Esophagus squamous epithelium (tissue), 5 donors: ENCODE measurements at regions not wholly inside any gene's neighbourhood (a gene's known extent, or its start where the extent isn't known, plus 50 kb on each side); places are given as distances from the start of the nearest gene placed in this dataset.
"Not testable (repeated sequence)": the region's sequence is repeated elsewhere in the genome, so short reads cannot be mapped to it uniquely, and the experiment has no call there.

ENCODE experiments used
- DNase-seq: peaks from one replicate; lab custom pipeline; 2025; lab: John Stamatoyannopoulos, UW
- H3K27ac ChIP-seq, 4 donors: fragments of 200-600 bp; sonication (generic); one replicate each; pipeline ENCODE4 v1.5.1; 2016 to 2019; ENCODE audit warnings: mild to moderate bottlenecking in 1 of 4
- H3K27me3 ChIP-seq, 4 donors: fragments of 200-600 bp; sonication (generic); 1 replicate in 3 of 4; 2 replicates in 1 of 4; pipeline versions ENCODE4 v1.5.1 to v1.6.0; 2017 to 2021; ENCODE audit warnings: antibody characterized with exemption in 1 of 4
- H3K36me3 ChIP-seq, 3 donors: fragments of 200-600 bp; sonication (generic); one replicate each; pipeline ENCODE4 v1.5.1; 2016 to 2019
- H3K4me1 ChIP-seq, 3 donors: fragments of 200-600 bp; sonication (generic); one replicate each; pipeline ENCODE4 v1.5.1; 2017 to 2019
- H3K4me3 ChIP-seq, 4 donors: fragments of 200-600 bp; sonication (generic); 1 replicate in 3 of 4; 2 replicates in 1 of 4; pipeline ENCODE4 v1.5.1; 2016 to 2019; ENCODE audit warnings: mild to moderate bottlenecking in 2 of 4, moderate library complexity in 1 of 4
- H3K9me3 ChIP-seq, 3 donors: fragments of 200-600 bp; sonication (generic); one replicate each; pipeline ENCODE4 v1.5.1; 2016 to 2019
- POLR2A ChIP-seq, 4 donors: fragments of 450-650 bp; IDR thresholded peaks; one replicate each; pipeline ENCODE4 v1.6.1; 2017; ENCODE audit warnings: antibody characterized with exemption in 4 of 4, mild to moderate bottlenecking in 4 of 4, moderate library complexity in 3 of 4
- WGBS, 2 donors: methylation state at CpG; one replicate each; pipeline ENCODE4 v1.1.5; 2018; 5-methylcytosine and 5-hydroxymethylcytosine counted together
- intact Hi-C: fragments of 100-400 bp; cut with DNase I; formaldehyde crosslinking; loops from one replicate; pipeline ENCODE4 v1.15.0; 2022
- TF ChIP-seq, protein P1 (sequence below), 6 experiments: fragments of 450-650 bp in 4 of 6; fragments of 200-600 bp in 2 of 6; sonication (generic) in 2 of 6; IDR thresholded peaks; one replicate each; pipeline ENCODE4 v1.5.1; 2016 to 2019; ENCODE audit warnings: antibody characterized with exemption in 6 of 6, mild to moderate bottlenecking in 4 of 6, moderate library complexity in 4 of 6
- donor health status: DM: yes; HTN: yes; CAD: no.

DNA sequence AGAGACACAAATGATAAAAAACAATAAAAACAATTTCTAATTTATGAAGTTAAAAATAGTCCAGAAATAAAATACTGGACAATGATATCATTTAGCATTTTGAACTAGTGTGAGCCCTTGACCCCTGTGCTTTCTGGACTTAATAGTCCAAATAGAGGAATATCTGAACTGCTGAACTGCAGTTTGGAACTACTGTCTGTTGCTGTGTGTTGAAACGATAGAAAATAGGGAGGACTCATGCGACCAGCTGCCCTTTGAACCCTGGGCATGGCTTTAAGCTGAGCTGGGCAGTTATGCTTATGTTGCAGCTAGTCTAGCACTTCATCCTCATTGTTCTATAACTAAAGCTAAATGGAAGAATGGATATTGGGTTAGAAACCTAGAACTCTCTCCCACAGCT lies 99.5 kb downstream of the FMR1NB start:
- H3K27me3 ChIP-seq = no peaks in the 10 kb centered on the region
- no peak overlapping the region for H3K4me3 ChIP-seq
- no peak for DNase-seq
- no peaks in the 10 kb centered on the region for H3K4me1 ChIP-seq
- no peaks in the 10 kb centered on the region for H3K9me3 ChIP-seq
- no peak overlapping the region for H3K27ac ChIP-seq
- TF ChIP-seq, protein P1, sequence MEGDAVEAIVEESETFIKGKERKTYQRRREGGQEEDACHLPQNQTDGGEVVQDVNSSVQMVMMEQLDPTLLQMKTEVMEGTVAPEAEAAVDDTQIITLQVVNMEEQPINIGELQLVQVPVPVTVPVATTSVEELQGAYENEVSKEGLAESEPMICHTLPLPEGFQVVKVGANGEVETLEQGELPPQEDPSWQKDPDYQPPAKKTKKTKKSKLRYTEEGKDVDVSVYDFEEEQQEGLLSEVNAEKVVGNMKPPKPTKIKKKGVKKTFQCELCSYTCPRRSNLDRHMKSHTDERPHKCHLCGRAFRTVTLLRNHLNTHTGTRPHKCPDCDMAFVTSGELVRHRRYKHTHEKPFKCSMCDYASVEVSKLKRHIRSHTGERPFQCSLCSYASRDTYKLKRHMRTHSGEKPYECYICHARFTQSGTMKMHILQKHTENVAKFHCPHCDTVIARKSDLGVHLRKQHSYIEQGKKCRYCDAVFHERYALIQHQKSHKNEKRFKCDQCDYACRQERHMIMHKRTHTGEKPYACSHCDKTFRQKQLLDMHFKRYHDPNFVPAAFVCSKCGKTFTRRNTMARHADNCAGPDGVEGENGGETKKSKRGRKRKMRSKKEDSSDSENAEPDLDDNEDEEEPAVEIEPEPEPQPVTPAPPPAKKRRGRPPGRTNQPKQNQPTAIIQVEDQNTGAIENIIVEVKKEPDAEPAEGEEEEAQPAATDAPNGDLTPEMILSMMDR (IDR thresholded peaks at IDR 0.05) = no peak
- no peak for TF ChIP-seq POLR2A (IDR thresholded peaks at IDR 0.05)
- H3K36me3 ChIP-seq = no peaks in the 10 kb centered on the region
- intact Hi-C loops = no loop called here
- 72 to 80% methylated on average over 2 of the region's 2 CpGs for WGBS, 2 donors

DNA sequence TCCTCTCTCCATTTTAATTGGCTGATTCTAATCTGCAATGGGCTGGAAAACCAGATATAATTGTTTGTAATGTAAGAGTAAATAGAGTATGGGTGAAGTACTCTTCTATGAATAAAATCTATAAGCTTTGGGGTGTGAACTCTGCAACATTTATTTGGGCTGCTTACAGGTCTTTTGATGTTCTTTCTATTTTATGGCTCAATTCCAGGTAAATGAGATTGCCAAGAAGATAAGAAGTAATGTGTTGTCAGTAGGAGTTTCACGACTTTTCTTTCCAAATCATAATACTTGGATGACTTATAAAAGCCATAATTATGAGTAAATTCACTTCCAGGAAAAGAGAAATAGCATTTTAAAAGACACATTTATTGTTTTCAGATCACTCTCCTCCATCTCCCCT lies 103.5 kb downstream of the FMR1NB start:
- Histone ChIP-seq H3K9me3 (no peaks in the 10 kb centered on the region), H3K4me3 (no peak overlapping the region), H3K27ac (no peak overlapping the region), H3K4me1 (no peaks in the 10 kb centered on the region), H3K36me3 (no peaks in the 10 kb centered on the region), H3K27me3 (no peaks in the 10 kb centered on the region)
- no peak for DNase-seq
- no peak for TF ChIP-seq POLR2A (IDR thresholded peaks at IDR 0.05)
- TF ChIP-seq, protein P1 (IDR thresholded peaks at IDR 0.05) = no peak
- 6 to 7% methylated on average over 1 of the region's 1 CpG for WGBS, 2 donors
- intact Hi-C loops = no loop called here

DNA sequence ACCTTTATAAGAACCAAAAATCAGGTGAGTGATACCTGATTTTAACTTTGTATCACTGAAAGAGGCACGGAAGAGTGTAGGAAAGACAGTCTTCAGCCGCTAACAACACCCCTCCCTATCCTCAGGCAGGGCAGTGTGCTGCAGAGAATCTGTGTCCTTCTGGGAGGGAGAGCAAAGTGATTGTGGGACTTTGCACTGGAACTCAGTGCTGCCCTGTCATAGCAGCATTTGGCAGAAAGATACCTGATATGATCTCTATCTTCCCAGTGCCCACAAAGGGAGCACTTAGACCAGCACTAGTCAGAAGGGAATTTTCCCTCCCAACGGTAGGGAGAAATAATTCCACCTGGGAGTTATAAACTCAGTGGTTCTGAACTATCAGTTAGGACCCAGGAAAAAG lies 139.0 kb downstream of the FMR1NB start:
- whole genome bisulfite sequencing, 2 donors = 58 to 77% methylated on average over 2 to 3 of the region's 3 CpGs
- no peak overlapping the region for H3K4me3 ChIP-seq
- intact Hi-C loops = no loop called here
- TF ChIP-seq, protein P1 (IDR thresholded peaks at IDR 0.05) = no peak
- TF ChIP-seq POLR2A (IDR thresholded peaks at IDR 0.05) = no peak
- no peaks in the 10 kb centered on the region for H3K36me3 ChIP-seq
- no peaks in the 10 kb centered on the region for H3K27me3 ChIP-seq
- no peak overlapping the region for H3K27ac ChIP-seq
- H3K9me3 ChIP-seq = no peaks in the 10 kb centered on the region
- no peaks in the 10 kb centered on the region for H3K4me1 ChIP-seq
- no peak for DNase-seq

DNA sequence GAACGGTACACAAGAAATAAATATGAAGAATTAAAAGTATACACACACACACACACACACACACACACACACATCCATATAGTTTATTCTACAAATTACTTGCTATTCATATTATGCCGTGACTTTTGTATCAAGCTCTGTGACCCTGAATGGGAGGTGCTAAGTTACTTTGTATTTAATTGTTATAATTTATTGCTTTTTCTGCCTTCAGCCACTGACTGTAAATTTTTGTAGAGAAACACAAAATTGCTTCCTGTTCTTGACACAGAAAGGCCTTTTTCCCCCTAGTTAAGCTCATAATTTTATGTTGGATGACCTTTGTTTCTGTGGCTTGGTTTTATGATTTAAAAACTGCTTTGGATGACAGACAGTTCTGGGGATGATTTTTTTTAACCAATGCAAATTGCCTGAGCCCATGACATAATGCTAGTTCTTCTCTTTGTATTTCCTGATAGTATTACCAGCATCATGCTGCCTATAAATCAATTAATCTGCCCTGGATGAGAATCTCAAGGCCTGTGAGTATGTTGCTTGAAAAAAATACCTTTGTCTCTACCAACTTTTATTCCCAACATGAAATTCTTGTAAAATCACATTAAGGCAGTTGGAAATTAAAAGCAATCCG lies 140.0 kb downstream of the FMR1NB start:
- TF ChIP-seq, protein P1 (IDR thresholded peaks at IDR 0.05) = no peak
- no peak for TF ChIP-seq POLR2A (IDR thresholded peaks at IDR 0.05)

DNA sequence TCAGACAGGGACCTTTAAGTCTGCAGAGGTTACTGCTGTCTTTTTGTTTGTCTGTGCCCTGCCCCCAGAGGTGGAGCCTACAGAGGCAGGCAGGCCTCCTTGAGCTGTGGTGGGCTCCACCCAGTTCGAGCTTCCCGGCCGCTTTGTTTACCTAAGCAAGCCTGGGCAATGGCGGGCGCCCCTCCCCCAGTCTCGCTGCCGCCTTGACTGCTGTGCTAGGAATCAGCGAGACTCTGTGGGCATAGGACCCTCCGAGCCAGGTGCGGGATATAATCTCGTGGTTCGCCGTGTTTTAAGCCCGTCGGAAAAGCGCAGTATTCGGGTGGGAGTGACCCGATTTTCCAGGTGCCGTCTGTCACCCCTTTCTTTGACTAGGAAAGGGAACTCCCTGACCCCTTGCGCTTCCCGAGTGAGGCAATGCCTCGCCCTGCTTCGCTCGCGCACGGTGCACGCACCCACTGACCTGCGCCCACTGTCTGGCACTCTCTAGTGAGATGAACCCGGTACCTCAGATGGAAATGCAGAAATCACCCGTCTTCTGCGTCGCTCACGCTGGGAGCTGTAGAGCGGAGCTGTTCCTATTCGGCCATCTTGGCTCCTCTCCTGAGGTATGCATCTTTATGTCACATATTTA lies 147.9 kb downstream of the FMR1NB start:
- H3K36me3 ChIP-seq, DNase-seq, H3K9me3 ChIP-seq, H3K27me3 ChIP-seq, H3K4me3 ChIP-seq, H3K4me1 ChIP-seq, H3K27ac ChIP-seq, intact Hi-C loops: not testable (repeated sequence)
- 87 to 100% methylated on average over 7 to 18 of the region's 35 CpGs for WGBS, 2 donors

More for the DNA sequence above, 140.0 kb downstream of the FMR1NB start:
- H3K4me1 ChIP-seq = no peaks in the 10 kb centered on the region
- 53 to 55% methylated on average over 3 of the region's 3 CpGs for WGBS, 2 donors
- no peak for DNase-seq
- no peak overlapping the region for H3K4me3 ChIP-seq
- intact Hi-C loops = no loop called here
- no peaks in the 10 kb centered on the region for H3K36me3 ChIP-seq
- H3K27me3 ChIP-seq = no peaks in the 10 kb centered on the region
- H3K27ac ChIP-seq = no peak overlapping the region
- no peaks in the 10 kb centered on the region for H3K9me3 ChIP-seq
